A204.1 (cell line): ENCODE measurements at regions not wholly inside any gene's neighbourhood (a gene's known extent, or its start where the extent isn't known, plus 50 kb on each side); places are given as distances from the start of the nearest gene placed in this dataset.
"Not testable (repeated sequence)": the region's sequence is repeated elsewhere in the genome, so short reads cannot be mapped to it uniquely, and the experiment has no call there.

Experiments
- FAIRE-seq: peaks from 2 replicates; lab custom pipeline; 2012; peaks lifted over from hg19 to GRCh38; lab: Jason Lieb, UNC

GRCh38 chr3:67167481-67167880 is 169.4 kb downstream of the KBTBD8 start:
- FAIRE-seq: no peak

GRCh38 chr3:67171841-67172240 is 173.7 kb downstream of the KBTBD8 start:
- FAIRE-seq: no peak

DNA sequence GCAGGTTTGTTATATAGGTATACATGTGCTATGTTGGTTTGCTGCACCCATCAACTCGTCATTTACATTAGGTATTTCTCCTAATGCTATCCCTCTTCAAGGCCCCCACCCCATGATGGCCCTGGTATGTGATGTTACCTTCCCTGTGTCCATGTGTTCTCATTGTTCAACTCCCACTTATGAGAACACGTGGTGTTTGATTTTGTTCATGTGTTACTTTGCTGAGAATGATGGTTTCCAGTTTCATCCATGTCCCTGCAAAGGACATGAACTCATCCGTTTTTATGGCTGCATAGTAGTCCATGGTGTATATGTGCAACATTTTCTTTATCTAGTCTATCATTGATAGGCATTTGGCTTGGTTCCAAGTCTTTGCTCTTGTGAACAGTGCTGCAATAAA is 175.0 kb downstream of the KBTBD8 start:
- not testable (repeated sequence) for FAIRE-seq

DNA sequence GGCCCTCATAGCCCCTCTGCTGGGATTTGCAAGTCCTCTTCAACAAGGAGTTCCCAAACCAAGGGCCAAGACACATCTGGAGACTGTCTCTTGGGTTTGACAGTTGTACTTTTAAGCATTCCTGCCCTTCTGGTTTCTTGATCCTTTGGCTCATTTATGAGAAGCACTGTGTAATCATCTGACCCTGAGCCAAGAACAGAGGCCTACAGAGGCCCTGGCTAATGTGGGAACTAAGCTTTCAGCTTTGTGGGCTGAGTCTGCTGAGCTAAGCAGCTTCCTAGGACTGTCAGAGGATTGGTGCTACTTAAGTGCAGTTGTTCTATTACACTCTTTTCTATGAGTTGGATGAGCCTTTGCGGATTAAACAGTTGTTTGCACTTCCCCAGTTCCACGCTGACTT is 178.3 kb downstream of the KBTBD8 start:
- FAIRE-seq: no peak

- FAIRE-seq: no peak
These were observed 194.4 kb downstream of the KBTBD8 start for GRCh38 chr3:67192466-67192865.

- no peak for FAIRE-seq
These were observed 198.6 kb downstream of the KBTBD8 start for GRCh38 chr3:67196677-67197076.

- no peak for FAIRE-seq
These were observed 200.3 kb downstream of the KBTBD8 start for GRCh38 chr3:67198374-67198773.

- no peak for FAIRE-seq
These were observed 202.5 kb downstream of the KBTBD8 start for GRCh38 chr3:67200618-67201017.

DNA sequence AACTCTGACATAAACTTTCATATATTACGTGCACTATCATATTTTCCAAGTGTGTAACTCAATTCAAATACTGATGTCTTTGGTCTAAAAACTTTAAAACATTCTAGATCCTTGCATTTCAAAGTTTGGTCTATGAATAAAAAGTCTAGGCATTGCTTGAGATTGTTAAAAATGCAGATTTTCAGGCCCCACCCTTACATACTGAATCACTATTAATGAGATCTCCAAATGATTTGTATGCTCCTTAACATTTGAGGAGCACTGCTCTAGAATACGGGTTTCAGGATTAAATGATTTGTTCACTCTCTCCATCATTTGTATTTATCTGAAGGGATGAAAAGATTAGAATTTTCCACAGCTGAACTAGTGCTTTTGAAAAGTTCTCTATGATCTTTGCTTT is 202.9 kb downstream of the KBTBD8 start:
- no peak for FAIRE-seq

DNA sequence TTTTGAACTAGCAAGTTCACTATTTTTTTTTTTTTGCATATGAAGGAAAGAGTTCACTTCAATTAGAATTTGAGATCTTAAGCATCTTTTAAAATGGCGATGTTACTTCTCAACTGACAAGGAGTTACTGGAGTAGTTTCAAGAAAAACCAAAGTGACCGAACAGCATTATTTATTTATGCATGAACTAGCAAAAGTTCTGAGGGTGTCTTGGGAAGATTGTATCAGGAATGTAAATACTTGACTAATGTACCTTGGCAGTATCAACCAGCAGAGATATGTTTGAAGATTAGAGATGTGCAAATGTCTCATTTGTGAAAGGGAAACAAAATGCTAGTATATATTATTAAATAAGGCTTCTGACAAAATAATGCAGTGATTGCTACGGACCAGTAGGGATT is 203.9 kb downstream of the KBTBD8 start:
- FAIRE-seq: no peak

DNA sequence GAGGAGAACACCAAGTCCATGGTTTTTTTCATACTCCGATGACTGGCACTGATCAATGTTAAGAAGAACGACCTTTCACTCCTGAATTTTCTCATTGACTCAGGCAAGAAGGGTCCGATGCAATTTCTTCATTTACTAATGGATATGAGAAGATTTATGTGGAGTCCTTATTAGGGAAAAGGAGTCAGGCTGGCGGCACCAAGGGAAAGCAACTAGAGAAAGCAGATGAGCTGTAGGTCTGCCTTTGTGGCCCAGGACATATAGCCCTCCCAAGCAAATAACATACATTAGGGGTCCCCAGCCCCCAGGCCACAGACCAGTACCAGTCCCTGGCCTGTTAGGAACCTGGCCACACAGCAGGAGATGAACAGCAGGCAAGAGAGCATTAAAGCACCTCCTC is 206.8 kb downstream of the KBTBD8 start:
- FAIRE-seq: no peak

DNA sequence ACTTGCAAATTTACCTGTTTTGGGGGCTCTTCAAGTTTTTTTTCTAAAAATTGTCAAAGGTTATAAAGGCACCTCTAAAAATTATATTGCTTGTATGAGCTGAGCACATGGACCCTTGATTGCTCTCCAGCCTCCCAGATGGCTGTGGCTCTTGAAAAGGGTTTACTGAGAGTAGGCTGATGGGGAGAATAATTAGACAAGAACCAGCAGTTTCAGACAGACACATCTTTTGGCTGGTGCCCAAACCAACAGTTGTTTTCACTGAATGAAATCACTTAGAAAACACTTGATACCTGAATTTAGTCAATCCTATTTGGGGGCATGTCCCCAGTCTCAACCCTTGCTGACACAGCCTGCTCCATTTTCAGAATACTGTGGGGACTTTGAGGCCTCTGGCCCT is 217.6 kb downstream of the KBTBD8 start:
- no peak for FAIRE-seq

- FAIRE-seq: no peak
These were observed 228.9 kb downstream of the KBTBD8 start for GRCh38 chr3:67227030-67227429.

DNA sequence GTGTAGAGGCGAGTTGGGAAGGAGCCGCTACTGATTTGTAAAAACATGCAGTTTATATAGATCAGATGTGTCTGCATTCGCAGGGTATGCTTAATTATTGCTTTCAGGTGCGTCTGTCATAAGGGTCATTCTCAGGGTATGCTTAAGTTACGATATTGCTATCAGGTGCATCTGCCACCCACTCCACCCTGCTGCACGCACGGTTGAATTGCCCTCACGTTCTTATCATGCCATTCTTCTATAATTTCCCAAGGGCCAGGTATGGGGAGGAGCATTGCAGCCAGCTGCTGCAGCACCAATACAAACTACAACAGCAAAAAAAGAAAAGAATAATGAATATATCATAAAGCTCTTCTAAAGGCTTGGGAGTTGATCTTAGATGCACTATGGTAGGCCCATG is 230.0 kb downstream of the KBTBD8 start:
- FAIRE-seq: no peak

DNA sequence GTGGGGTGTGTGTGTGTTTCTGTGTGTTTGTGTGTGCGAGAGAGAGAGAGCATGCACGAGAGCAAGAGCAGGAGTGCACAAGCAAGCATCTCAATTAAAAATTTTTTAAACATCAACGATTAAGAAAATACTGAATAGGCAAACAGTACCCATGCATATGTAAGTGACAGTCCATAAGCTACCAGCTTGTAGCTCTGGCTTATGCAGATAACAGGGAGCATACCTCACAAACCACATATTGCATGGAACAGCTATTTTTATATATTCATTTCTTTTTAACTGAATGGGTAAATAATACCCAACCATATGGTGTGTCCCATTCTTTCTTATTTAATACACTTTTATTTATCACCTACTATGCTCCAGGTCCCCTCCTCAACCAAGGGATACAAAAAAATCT is 234.5 kb downstream of the KBTBD8 start:
- no peak for FAIRE-seq

DNA sequence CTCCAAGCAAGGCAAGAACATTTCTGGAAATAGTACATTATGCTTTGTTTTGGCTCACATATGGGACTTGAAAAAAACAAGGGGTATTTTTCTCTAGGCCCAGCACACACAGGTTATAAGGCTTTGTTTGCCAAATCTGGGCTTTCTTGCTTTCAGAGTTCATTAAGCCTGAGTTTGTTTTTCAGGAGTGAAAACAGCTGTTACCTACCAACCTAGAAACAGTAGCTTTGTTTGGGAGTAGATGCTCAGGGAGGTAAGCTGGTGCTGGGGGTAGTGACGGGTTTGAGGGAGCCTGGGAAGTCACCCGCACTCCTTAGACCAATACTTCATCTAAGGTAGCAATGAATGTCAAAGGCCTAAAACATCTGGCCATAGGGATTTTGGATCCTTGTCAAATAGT is 241.2 kb downstream of the KBTBD8 start:
- FAIRE-seq: no peak

GRCh38 chr3:67241084-67241483 is 243.0 kb downstream of the KBTBD8 start:
- no peak for FAIRE-seq

DNA sequence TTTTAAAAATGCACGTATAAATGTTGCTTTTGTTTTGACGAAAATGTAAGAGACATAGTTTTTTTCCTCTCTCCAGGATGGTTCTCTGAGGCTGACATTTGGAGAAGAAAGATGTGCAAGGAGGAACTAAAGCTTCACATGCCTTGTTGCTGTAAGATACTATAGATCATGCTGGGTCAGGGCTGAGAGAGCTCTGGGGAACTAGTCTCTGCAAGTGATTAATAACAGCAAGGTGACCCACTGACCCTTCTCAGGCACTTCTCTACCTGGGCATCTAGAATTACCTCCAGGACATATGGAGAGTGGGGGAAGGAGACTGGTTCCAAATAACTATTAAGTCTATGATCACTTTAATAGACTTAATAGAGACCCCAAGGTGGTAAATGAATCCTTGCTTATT is 246.0 kb downstream of the KBTBD8 start:
- no peak for FAIRE-seq

DNA sequence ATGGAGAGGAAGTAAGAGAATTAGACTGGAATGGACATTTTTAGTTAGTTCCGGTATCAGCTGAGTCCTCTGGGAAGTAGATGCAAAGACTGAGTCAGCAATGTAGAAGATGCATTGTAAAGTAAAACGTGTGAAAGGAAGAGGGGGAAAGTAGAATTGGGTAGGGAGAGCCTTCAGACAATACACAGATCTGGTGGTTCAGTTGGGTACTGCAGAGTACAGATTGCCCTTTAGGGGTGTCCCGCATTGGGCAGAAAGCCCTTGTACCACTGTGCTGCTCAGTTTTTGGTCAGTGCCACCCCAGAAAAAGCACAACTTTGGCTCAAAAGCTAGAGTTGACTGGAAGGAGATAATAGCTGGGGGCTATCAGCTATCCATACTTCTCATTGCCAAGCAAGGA is 247.4 kb downstream of the KBTBD8 start:
- FAIRE-seq: no peak

DNA sequence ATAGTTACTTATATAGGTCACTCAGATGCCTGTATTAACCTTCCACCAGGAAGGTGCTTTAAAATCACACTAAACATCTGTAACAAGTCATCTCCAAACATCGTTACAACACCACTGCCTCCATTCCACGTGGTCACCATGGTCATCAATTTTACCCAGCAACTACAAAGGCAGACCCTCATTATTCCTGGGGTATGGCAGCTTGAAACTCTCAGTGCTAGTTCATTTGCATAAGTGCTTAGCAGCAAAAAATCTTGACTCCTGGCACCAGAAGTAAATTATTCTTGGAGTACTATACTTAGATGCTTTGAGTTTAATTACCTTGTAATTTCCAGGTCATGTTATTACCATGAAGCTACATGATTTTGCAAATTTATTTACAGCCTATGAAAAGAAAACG is 250.6 kb downstream of the KBTBD8 start:
- FAIRE-seq: no peak

- FAIRE-seq: not testable (repeated sequence)
These were observed 254.8 kb downstream of the KBTBD8 start for GRCh38 chr3:67252906-67253305.

DNA sequence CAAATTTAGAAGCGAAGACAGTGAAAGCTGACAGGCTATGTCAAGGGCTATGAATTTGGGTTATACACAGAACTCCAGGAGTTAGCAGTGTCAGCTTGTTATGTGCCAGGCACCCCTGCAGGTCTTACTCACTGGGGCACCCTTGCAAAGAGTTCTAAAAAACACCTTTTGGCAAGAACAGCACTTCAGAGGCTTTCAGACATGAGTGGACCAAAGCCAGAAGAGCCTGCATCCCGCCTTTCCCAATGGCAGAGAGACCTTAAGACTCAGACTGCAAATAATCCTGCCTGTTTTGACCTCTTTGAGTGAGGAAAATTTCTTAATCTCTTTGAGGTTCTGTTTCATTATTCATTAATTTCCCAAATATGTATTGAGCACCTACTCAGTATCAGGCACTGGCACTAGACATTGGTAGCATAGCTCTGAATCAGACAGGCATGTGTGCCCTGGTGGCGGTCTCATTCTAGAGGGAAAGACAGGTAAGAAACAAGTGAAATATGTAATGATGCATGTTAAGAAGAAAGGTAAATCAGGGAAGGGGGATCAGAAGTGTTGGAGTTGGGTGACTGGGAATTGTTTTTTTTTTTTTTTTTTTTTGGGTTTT is 280.0 kb downstream of the KBTBD8 start:
- FAIRE-seq: no peak

- no peak for FAIRE-seq
These were observed 288.5 kb downstream of the KBTBD8 start for GRCh38 chr3:67286586-67286985.

DNA sequence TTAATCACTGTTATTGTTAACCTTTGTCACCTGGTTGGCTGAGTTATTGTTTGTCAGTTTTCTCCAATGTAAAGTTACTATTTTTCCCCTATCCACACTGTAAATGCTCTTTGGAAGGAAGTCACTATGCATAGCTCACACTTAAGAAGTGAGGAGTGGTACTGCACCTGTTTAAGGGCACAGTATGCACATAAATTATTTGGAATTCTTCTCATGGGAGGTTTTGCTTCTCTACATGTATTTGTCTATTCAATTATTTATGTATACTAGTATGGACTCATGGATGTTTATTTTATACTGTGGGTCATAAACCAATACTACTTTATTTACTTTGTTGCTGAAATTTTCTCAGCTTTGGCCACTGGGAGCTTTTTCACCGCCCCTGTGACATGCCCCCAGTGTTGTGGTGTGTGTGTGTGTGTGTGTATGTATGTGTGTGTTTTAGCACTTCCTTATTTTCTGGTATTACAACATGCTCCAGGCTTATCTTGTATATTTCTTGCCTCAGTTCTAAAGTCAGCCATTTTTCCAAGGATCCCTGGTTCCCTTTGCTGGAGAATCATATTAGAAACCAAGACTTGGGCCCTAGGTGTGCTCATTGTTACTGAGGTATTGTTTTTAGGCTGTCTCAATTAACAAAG is 290.5 kb downstream of the KBTBD8 start:
- FAIRE-seq: no peak

DNA sequence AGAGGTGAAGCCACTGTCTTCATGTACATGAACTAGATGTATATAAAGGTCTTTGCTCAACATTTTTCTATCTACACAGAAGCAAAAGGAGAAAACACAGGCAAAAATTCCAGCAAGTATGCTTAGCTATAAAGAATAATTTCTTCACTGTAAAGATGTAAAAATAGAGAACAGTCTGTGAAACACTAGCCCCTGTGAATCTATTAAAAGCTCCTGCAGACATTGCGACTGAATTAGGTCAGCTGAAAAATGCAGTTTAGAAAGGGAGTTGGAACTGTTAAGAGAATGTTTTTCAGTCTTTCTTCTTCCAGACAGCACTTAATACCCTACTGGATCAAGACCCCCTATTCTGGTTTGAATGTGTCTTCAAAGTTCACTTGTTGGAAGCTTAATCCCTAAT is 291.5 kb downstream of the KBTBD8 start:
- no peak for FAIRE-seq
